Endodermal cell (in vitro differentiated cells): ENCODE measurements at regions not wholly inside any gene's neighbourhood (a gene's known extent, or its start where the extent isn't known, plus 50 kb on each side); places are given as distances from the start of the nearest gene placed in this dataset.

Source experiments
- DNase-seq: peaks from one replicate; pipeline ENCODE4 v3.0.0-alpha.2; 2017
- H3K27ac ChIP-seq: 2 replicates; pipeline ENCODE4 v1.5.1; 2013; ENCODE audit warnings: mild to moderate bottlenecking, low read depth, low read length, moderate library complexity
- H3K27me3 ChIP-seq: 2 replicates; pipeline ENCODE4 v1.6.1; 2013; ENCODE audit warnings: mild to moderate bottlenecking, low read length, moderate library complexity; ENCODE audit not compliant: insufficient read depth, control insufficient read depth, poor library complexity, severe bottlenecking
- H3K36me3 ChIP-seq: 2 replicates; pipeline ENCODE4 v1.7.0; 2013; ENCODE audit warnings: mild to moderate bottlenecking, low read length, moderate library complexity; ENCODE audit not compliant: control insufficient read depth, insufficient read depth
- H3K4me1 ChIP-seq: one replicate; pipeline ENCODE4 v1.7.0; 2013; ENCODE audit warnings: low read length; ENCODE audit not compliant: control insufficient read depth, insufficient read depth
- H3K4me3 ChIP-seq: 2 replicates; pipeline ENCODE4 v1.5.1; 2013; ENCODE audit warnings: mild to moderate bottlenecking, low read length, moderate library complexity
- H3K9ac ChIP-seq: 2 replicates; pipeline ENCODE4 v1.6.1; 2013; ENCODE audit warnings: mild to moderate bottlenecking, low read length, moderate library complexity; ENCODE audit not compliant: poor library complexity, severe bottlenecking; ENCODE audit errors: extremely low read depth
- H3K9me3 ChIP-seq: 2 replicates; pipeline ENCODE4 v1.6.1; 2013; ENCODE audit warnings: mild to moderate bottlenecking, low read length, moderate library complexity; ENCODE audit not compliant: control insufficient read depth
- H3K27ac Mint-ChIP-seq: 2 replicates; pipeline ENCODE4 v1.8.0; 2020; ENCODE audit warnings: mixed read lengths
- H3K27me3 Mint-ChIP-seq: 2 replicates; pipeline ENCODE4 v1.8.0; 2021; ENCODE audit warnings: mild to moderate bottlenecking, mixed read lengths; ENCODE audit not compliant: insufficient read depth
- H3K36me3 Mint-ChIP-seq: 2 replicates; pipeline ENCODE4 v1.8.0; 2020; ENCODE audit warnings: low read depth, mixed read lengths
- H3K4me1 Mint-ChIP-seq: 2 replicates; pipeline ENCODE4 v1.8.0; 2020; ENCODE audit warnings: mixed read lengths
- H3K4me3 Mint-ChIP-seq: 2 replicates; pipeline ENCODE4 v1.8.0; 2020; ENCODE audit warnings: mild to moderate bottlenecking, moderate library complexity, mixed read lengths
- H3K9me3 Mint-ChIP-seq: 2 replicates; pipeline ENCODE4 v1.8.0; 2020; ENCODE audit warnings: mild to moderate bottlenecking, mixed read lengths
- CTCF ChIP-seq: fragments of 200-600 bp; sonication (generic); conservative IDR thresholded peaks from 2 replicates; pipeline ENCODE4 v1.5.0; 2021; ENCODE audit warnings: antibody characterized with exemption, mild to moderate bottlenecking
- WGBS, 2 experiments: methylation state at CpG; one replicate each; pipeline versions ENCODE4 v1.1.5 to v1.1.7; 2013; ENCODE audit warnings: missing lambda C conversion rate in 2 of 2, mixed read lengths in 1 of 2; ENCODE audit not compliant: insufficient coverage in 1 of 2, insufficient read length in 1 of 2; 5-methylcytosine and 5-hydroxymethylcytosine counted together

DNA sequence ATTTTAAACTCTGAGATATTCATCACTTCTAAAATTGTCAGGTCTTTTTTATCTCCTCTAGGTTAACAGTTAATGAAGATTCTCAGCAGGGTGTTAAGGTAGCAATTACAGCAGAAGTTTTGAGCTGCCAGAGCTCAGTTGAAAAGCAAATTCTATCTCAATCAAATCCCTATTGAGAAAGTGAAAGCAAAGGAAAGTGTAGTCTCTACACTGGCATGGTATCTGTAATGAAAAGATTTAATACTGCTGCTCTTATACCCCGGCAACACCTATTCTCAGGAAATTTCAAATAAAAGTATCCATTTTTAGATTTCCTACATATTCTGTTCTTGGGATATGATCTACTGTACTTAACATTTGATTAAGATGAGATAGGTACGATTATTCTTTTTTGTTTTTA is 913.5 kb downstream of the MRPL39 start:
- no peaks in the 10 kb centered on the region for H3K36me3 ChIP-seq
- Mint-ChIP-seq H3K4me1 (peaks cover 2% of the 10 kb centered on the region), H3K4me3 (no peak overlapping the region), H3K27ac (no peak overlapping the region), H3K27me3 (no peaks in the 10 kb centered on the region), H3K36me3 (no peaks in the 10 kb centered on the region), H3K9me3 (peaks cover 37% of the 10 kb centered on the region)
- no peak overlapping the region for H3K4me3 ChIP-seq
- H3K9ac ChIP-seq = no peak overlapping the region
- no CpG with 5 or more reads among the region's 2 CpGs for WGBS, 2 experiments
- no peak for TF ChIP-seq CTCF
- no peak overlapping the region for H3K27ac ChIP-seq
- peaks cover 5% of the 10 kb centered on the region for H3K27me3 ChIP-seq
- DNase-seq = no peak
- H3K4me1 ChIP-seq = no peaks in the 10 kb centered on the region
- H3K9me3 ChIP-seq = no peaks in the 10 kb centered on the region

- no peaks in the 10 kb centered on the region for H3K4me1 ChIP-seq
- no peaks in the 10 kb centered on the region for H3K4me1 Mint-ChIP-seq
- no peak overlapping the region for H3K9ac ChIP-seq
- DNase-seq = no peak
- no peak for TF ChIP-seq CTCF
- H3K27me3 Mint-ChIP-seq = peaks cover 3% of the 10 kb centered on the region
- 75% methylated on average over 2 of the region's 2 CpGs; no CpG with 5 or more reads in 1 of the 2 experiments for WGBS, 2 experiments
- no peak overlapping the region for H3K4me3 ChIP-seq
- no peaks in the 10 kb centered on the region for H3K36me3 ChIP-seq
- no peak overlapping the region for H3K27ac Mint-ChIP-seq
- H3K4me3 Mint-ChIP-seq = no peak overlapping the region
- peaks cover 27% of the 10 kb centered on the region for H3K9me3 Mint-ChIP-seq
- no peaks in the 10 kb centered on the region for H3K27me3 ChIP-seq
- H3K9me3 ChIP-seq = no peaks in the 10 kb centered on the region
- H3K36me3 Mint-ChIP-seq = no peaks in the 10 kb centered on the region
- no peak overlapping the region for H3K27ac ChIP-seq
Measured at GRCh38 chr21:24681456-24681855, 925.8 kb downstream of the MRPL39 start.

- Mint-ChIP-seq H3K9me3 (peaks cover 23% of the 10 kb centered on the region), H3K27ac (no peak overlapping the region), H3K27me3 (no peaks in the 10 kb centered on the region), H3K4me1 (no peaks in the 10 kb centered on the region), H3K4me3 (no peak overlapping the region), H3K36me3 (no peaks in the 10 kb centered on the region)
- Histone ChIP-seq H3K9me3 (no peaks in the 10 kb centered on the region), H3K4me3 (no peak overlapping the region), H3K27ac (no peak overlapping the region), H3K27me3 (no peaks in the 10 kb centered on the region), H3K4me1 (no peaks in the 10 kb centered on the region), H3K9ac (no peak overlapping the region), H3K36me3 (no peaks in the 10 kb centered on the region)
- no peak for DNase-seq
- 83% methylated on average over 1 of the region's 1 CpG; no CpG with 5 or more reads in 1 of the 2 experiments for WGBS, 2 experiments
- TF ChIP-seq CTCF = no peak
Measured at GRCh38 chr21:24671901-24672300, 935.4 kb downstream of the MRPL39 start.
